OCI-LY1 (cell line): ENCODE measurements at regions not wholly inside any gene's neighbourhood (a gene's known extent, or its start where the extent isn't known, plus 50 kb on each side); places are given as distances from the start of the nearest gene placed in this dataset.
"Not testable (repeated sequence)": the region's sequence is repeated elsewhere in the genome, so short reads cannot be mapped to it uniquely, and the experiment has no call there.

Experiments
- EZH2 ChIP-seq: fragments of 200-600 bp; sonication (generic), shearing (Covaris generic); IDR thresholded peaks from 2 replicates; pipeline ENCODE4 v1.8.0; 2017; ENCODE audit warnings: borderline replicate concordance, mixed run types, mild to moderate bottlenecking, antibody characterized with exemption, low read length, moderate library complexity, mixed read lengths
- TF ChIP-seq, protein P1 (sequence below): fragments of 200-600 bp; sonication (generic), shearing (Covaris generic); IDR thresholded peaks from 2 replicates; pipeline ENCODE4 v1.5.1; 2017; ENCODE audit warnings: mild to moderate bottlenecking, antibody characterized with exemption, low read length, moderate library complexity, mixed read lengths

DNA sequence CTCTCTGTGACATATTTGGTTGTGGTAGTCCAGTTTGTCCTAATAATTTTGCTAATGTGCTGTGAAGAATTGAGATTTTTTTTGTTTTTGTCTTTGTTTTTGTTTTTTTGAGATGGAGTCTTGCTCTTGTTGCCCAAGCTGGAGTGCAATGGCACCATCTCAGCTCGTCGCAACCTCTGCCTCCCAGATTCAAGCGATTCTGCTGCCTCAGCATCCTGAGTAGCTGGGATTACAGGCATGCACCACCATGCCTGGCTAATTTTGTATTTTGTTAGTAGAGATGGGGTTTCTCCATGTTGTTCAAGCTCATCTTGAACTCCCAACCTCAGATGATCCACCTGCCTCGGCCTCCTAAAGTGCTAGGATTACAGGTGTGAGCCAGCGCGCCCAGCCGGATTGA is 73.4 kb downstream of the FAM50B start:
- TF ChIP-seq, protein P1, sequence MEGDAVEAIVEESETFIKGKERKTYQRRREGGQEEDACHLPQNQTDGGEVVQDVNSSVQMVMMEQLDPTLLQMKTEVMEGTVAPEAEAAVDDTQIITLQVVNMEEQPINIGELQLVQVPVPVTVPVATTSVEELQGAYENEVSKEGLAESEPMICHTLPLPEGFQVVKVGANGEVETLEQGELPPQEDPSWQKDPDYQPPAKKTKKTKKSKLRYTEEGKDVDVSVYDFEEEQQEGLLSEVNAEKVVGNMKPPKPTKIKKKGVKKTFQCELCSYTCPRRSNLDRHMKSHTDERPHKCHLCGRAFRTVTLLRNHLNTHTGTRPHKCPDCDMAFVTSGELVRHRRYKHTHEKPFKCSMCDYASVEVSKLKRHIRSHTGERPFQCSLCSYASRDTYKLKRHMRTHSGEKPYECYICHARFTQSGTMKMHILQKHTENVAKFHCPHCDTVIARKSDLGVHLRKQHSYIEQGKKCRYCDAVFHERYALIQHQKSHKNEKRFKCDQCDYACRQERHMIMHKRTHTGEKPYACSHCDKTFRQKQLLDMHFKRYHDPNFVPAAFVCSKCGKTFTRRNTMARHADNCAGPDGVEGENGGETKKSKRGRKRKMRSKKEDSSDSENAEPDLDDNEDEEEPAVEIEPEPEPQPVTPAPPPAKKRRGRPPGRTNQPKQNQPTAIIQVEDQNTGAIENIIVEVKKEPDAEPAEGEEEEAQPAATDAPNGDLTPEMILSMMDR = not testable (repeated sequence)
- not testable (repeated sequence) for TF ChIP-seq EZH2
